ENCODE measurements at regions not wholly inside any gene's neighbourhood (a gene's known extent, or its start where the extent isn't known, plus 50 kb on each side); places are given as distances from the start of the nearest gene placed in this dataset.
"Not testable (repeated sequence)": the region's sequence is repeated elsewhere in the genome, so short reads cannot be mapped to it uniquely, and the experiment has no call there.

DNA sequence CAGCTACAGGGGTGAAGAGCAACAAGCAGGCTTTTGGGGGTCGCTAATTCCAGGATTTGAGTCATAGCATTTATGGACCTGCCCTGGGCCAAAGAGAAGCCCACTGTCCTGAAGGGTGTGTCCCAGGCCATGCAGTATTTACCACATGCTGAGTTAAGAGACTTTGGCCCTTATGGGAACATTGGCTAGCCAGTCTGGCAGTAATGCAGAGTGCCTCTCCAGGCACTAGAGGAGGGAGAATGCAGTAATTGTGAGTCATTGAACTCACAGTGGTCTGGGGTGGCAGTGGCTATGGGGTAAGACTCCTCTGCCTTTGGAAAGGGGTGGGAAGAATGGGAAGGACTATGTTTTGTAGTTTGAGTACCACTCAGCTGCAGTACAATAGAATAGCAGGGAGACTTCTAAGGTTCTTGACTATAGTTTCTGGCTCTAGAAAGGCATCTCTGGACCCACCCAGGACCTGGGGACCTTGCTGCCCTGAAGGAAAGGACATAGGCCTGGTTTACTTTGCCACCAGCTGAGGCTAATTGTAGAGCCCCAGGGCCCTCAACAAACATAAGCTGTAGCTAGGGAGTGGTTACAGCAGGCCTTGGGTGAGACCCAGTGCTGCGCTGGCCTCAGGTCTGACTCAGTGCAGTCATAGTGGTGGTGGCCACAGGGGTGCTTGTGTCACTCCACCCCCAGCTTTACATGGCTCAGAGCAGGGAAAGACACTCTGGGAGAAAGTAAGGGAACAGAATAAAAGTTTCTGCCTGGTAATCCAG, 520.9 kb downstream of the HTR1B start:
- DNase-seq (ENCODE audit: low read depth, low spot score), result no peak
- in situ Hi-C loops (cut with HindIII; ENCODE audit: low pct_unique_long_range_greater_than_20kb, low sequenced_read_pairs), result no loop called here

DNA sequence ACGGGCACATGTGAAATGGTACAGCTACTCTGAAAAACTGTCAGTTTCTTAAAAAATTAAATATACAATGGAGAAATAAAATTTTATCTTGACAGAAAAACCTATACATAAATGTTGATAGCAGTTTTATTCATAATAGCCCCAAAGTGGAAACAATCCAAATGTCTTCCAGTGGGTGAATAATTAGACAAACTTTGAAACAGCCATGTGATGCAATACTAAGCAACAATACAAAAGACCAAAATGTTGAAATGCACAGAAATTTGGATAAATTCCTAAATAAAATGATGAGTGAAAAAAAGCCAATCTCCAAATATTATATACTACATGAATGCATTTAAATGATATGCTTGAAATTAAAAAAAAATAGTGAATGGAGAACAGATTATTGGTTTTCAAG, 523.1 kb downstream of the HTR1B start:
- no peak for DNase-seq (ENCODE audit: low read depth, low spot score)
- in situ Hi-C loops (cut with HindIII; ENCODE audit: low pct_unique_long_range_greater_than_20kb, low sequenced_read_pairs), result no loop called here

DNA sequence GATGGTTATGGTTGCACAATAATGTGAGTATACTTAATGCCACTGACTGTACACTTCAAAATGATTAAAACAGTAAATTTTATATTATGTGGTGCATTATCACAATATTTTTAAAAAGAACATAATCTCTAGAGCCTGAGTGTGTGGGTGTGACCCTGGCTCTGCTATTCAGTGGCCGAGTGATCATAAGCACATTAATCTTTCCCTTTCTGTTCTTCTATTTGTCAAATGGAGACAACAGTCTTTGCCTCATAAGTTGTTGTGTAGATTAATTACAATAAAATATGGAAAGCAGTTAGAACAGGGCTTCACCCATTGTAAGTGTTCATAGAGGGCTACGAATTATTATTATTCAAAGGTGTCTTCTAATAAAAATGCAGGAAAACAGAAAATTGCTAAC, 548.6 kb downstream of the HTR1B start:
- in situ Hi-C loops (cut with HindIII; ENCODE audit: low pct_unique_long_range_greater_than_20kb, low sequenced_read_pairs), result no loop called here
- no peak for DNase-seq (ENCODE audit: low read depth, low spot score)

DNA sequence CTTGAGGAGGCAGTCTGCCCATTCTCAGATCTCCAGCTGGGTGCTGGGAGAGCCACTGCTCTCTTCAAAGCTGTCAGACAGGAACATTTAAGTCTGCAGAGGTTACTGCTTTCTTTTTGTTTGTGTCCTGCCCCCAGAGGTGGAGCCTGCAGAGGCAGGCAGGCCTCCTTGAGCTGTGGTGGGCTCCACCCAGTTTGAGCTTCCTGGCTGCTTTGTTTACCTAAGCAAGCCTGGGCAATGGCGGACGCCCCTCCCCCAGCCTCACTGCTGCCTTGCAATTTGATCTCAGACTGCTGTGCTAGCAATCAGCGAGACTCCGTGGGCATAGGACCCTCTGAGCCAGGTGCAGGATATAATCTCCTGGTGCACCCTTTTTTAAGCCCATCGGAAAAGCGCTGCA, 557.8 kb downstream of the HTR1B start:
- in situ Hi-C loops (cut with HindIII; ENCODE audit: low pct_unique_long_range_greater_than_20kb, low sequenced_read_pairs); DNase-seq (ENCODE audit: low read depth, low spot score): not testable (repeated sequence)

DNA sequence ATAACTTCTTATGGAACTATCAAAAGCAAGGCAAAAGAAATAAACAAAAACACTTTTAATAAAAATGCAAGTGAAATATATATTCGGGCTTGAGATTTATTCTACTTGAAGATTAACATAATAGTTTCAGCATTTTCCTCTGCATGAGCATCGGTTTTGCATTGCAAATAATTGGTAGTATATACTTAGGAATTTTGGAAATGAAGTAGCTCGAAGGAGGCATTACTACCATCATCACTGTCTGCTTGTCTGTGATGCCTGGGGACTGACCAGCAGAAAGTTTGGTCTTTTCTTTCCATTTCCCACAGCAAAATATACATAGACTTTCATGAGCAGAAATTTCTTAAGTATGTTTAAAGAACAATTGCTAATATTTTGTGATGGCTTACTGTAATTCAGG, 570.7 kb downstream of the HTR1B start:
- DNase-seq (ENCODE audit: low read depth, low spot score), result no peak
- in situ Hi-C loops (cut with HindIII; ENCODE audit: low pct_unique_long_range_greater_than_20kb, low sequenced_read_pairs), result no loop called here

DNA sequence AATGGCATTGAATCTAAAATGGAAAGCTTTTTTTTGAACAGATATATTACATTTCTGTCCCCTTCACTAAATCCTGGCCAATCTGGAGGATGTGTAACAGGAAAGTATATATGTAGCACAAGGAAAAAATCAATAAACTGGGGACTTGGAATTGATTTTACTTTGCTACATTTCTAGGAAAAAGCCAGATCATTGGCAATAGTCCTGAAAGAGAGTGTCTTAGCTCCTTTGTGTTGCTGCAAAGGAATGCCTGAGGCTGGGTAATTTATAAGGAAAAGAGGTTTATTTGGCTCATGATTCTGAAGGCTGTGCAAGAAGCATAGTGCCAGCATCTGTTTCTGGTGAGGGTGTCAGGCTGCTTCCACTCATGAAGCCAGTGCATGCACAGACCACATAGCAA, 574.9 kb downstream of the HTR1B start:
- no peak for DNase-seq (ENCODE audit: low read depth, low spot score)
- in situ Hi-C loops (cut with HindIII; ENCODE audit: low pct_unique_long_range_greater_than_20kb, low sequenced_read_pairs), result no loop called here

DNA sequence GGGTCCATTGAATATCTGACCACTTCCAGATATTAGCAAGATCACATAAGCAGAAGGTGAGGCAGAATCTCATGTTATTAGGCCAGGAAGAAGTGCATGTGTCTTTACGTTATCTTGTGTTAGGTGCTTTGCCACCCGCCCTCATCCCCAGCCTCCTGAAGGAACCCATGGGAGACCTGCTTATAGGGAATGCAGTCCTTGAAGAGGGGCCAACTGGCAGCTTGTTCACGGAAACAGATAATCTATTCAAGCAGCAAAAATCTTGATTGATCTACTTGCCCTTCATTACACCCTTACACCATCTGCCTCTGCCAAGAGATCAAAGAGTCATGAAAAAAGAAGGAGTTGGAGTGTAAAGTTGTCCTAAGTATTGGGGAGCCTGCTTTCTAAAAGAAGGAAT, 576.4 kb downstream of the HTR1B start:
- in situ Hi-C loops (cut with HindIII; ENCODE audit: low pct_unique_long_range_greater_than_20kb, low sequenced_read_pairs), result no loop called here
- no peak for DNase-seq (ENCODE audit: low read depth, low spot score)

DNA sequence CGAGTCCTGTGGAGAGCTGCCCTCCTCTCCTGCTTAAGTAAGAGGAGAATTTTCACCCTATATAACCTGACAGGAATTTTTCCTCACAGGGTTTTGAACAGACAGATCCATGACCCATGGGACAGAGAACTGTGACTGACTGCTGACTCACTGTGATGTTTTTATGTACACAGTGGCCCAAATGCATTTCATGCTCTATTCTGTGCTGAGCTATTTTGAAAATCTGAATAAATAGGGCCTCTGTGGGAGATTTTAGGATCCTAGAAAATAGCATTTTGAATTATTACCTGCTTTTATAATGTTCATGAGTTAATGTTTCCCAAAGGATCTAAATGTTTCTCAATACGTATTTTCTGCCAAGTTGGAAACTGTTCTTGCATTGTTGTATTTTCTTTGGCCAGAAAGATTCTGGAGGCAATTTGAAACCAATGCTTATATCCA, 577.4 kb downstream of the HTR1B start:
- in situ Hi-C loops (cut with HindIII; ENCODE audit: low pct_unique_long_range_greater_than_20kb, low sequenced_read_pairs), result no loop called here
- no peak for DNase-seq (ENCODE audit: low read depth, low spot score)

DNA sequence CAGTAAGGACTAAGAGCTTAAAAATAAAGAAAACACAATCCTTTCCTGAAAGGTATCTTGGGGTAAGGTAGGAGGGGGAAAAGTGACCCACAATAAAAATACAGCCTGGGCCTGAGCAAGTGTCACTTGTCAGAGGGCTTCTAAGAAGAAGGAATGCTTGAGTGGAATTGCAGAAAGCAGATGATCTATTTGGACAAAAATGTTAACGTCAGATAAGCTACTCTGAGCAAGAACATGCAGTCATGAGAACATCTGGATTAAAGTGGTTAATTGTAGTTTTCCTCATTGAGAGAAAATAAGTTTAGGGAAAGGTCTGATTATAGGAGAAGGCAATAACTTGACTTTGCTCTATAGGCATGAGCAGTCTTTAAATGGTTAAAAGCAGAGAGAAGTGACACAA, 581.9 kb downstream of the HTR1B start:
- in situ Hi-C loops (cut with HindIII; ENCODE audit: low pct_unique_long_range_greater_than_20kb, low sequenced_read_pairs), result no loop called here
- no peak for DNase-seq (ENCODE audit: low read depth, low spot score)

DNA sequence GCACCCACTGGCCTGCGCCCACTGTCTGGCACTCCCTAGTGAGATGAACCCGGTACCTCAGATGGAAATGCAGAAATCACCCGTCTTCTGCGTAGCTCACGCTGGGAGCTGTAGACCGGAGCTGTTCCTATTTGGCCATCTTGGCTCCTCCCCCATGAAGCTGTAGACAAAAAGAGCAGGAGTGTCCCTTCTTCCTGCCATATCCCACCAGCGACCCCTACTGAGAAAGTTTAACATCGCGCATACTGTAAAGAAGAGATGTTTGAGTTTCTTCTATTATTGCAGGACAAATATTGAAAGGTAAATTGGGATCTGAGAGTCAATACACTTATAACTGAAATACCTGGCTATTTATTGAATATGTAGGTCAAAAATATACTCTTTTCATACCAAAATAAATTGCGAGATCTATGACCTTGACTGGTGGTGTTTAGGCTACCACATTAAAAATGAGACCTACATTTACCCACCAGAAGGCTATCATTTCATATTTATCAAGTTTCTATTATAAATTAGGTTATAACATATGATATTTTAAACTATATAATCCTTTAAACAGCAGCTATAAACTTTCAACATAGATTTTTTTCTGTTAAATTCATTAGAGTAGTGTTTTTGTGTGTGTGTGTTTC, 586.3 kb downstream of the HTR1B start:
- DNase-seq (ENCODE audit: low read depth, low spot score), result peak; percentile 89
- in situ Hi-C loops (cut with HindIII; ENCODE audit: low pct_unique_long_range_greater_than_20kb, low sequenced_read_pairs), result no loop called here

DNA sequence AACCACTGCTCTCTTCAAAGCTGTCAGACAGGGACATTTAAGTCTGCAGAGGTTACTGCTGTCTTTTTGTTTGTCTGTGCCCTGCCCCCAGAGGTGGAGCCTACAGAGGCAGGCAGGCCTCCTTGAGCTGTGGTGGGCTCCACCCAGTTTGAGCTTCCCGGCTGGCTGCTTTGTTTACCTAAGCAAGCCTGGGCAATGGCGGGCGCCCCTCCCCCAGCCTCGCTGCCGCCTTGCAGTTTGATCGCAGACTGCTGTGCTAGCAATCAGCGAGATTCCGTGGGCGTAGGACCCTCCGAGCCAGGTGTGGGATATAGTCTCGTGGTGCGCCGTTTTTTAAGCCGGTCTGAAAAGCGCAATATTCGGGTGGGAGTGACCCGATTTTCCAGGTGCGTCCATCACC, 586.9 kb downstream of the HTR1B start:
- DNase-seq (ENCODE audit: low read depth, low spot score); in situ Hi-C loops (cut with HindIII; ENCODE audit: low pct_unique_long_range_greater_than_20kb, low sequenced_read_pairs): not testable (repeated sequence)

DNA sequence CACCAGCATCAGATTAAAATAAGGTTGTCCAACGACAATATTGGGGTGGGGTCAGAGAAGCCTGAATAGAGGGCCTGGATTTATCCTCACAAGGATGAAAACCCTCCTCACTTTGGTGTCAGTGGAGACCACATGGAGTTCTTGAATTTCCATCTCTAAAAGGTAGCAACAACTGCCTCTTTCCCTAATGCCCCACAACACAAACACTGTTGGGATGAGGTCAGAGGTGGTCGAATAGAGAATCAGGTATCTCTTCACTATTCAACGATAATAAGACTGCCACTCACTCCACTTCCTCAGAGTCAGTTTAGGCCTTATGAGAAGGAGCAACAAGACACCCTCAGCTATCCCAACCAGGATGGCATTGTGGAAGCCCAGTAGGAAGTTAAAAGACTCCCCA, 596.1 kb downstream of the HTR1B start:
- no peak for DNase-seq (ENCODE audit: low read depth, low spot score)

DNA sequence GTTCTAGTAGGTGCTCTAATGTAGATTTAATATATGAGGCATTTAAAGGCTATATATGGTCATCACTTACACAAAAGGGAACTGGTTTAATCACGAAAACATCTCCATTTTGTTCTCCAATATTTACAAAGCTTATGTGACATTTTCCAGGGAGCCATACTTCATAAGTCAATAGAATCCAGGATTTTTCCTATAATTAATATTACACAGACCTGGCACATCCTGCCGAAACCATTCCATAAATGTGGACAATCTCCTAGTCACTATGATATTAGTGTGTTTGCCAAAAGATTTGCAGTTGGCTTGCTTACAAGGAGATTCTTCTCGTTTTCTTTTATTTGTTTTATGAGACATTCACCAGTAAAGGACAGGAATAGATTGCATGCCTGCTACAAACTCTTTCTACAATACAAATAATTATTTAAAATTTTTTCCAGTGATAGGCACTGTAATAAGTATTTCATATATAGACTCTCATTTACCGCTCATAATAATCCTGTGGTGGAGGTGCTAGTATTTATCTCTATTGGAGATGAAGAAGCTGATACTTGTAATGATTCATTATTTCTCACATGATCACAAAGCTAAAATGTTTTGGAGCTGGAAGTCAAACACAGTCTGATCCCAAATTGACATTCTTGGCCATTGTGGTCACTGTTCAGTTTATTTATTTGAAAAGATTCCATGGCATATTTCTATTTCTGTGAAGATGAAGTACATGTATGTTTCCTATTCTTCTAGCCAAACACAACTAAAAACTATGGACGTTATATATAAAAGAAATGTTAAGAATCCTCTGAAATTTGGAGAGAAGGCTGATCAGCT, 597.0 kb downstream of the HTR1B start:
- DNase-seq (ENCODE audit: low read depth, low spot score), result no peak
- in situ Hi-C loops (cut with HindIII; ENCODE audit: low pct_unique_long_range_greater_than_20kb, low sequenced_read_pairs), result no loop called here

More for the DNA sequence above, 596.1 kb downstream of the HTR1B start:
- in situ Hi-C loops (cut with HindIII; ENCODE audit: low pct_unique_long_range_greater_than_20kb, low sequenced_read_pairs), result no loop called here

DNA sequence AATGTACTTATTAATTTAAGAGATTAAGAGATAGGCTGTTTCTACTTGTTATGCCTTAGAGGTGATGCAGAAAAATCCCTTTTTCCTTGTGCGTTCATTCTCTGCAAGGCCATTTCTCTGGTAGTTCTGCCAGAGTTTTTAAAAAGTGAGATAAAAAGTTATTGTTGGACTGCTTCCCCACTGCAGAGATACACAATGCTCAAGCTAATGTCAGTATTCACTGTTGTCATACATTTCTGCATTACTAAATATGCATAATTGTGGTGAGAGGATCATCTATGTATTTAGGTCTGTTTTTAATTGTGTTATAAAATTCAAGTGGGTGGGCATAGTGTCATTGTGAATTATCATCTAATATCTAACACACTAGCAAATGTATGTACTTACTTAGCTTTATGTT, 600.4 kb downstream of the HTR1B start:
- in situ Hi-C loops (cut with HindIII; ENCODE audit: low pct_unique_long_range_greater_than_20kb, low sequenced_read_pairs), result no loop called here
- no peak for DNase-seq (ENCODE audit: low read depth, low spot score)

DNA sequence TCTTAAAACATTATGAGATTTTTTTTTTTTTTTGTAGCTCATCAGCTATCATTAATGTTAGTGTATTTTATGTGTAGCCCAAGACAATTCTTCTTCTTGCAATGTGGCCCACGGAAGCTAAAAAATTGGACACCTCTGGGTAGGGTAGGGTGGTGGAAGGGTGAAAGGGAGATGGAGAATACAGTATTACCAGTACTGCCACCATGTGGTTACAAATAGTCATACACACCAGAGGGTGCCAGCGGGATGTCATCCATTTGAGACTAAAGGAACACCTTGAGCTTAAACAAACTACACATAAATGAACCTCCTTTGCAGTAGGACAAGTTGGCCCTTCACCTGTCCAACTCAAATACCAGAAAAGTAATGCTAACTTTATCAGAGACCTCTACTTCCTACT, 601.9 kb downstream of the HTR1B start:
- peak; percentile 64 for DNase-seq (ENCODE audit: low read depth, low spot score)
- in situ Hi-C loops (cut with HindIII; ENCODE audit: low pct_unique_long_range_greater_than_20kb, low sequenced_read_pairs), result no loop called here

DNA sequence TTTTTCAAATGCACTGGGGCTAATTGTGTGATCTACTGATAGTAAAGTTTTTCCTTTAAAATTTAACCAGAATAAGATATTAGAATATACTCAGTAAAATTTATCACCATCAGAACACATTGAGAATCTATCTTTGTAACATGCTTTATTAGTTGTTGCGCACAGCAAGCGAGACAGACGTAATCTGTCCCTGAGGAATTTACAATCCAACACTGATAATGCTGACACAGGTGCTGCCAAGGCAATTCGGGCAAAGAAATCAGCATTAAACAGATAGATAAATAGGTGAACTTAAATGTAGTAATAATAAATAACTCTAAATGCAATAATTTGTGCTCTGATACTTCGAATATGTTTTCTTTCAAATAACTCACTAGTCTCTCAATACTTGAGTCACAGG, 607.2 kb downstream of the HTR1B start:
- in situ Hi-C loops (cut with HindIII; ENCODE audit: low pct_unique_long_range_greater_than_20kb, low sequenced_read_pairs), result no loop called here
- no peak for DNase-seq (ENCODE audit: low read depth, low spot score)

DNA sequence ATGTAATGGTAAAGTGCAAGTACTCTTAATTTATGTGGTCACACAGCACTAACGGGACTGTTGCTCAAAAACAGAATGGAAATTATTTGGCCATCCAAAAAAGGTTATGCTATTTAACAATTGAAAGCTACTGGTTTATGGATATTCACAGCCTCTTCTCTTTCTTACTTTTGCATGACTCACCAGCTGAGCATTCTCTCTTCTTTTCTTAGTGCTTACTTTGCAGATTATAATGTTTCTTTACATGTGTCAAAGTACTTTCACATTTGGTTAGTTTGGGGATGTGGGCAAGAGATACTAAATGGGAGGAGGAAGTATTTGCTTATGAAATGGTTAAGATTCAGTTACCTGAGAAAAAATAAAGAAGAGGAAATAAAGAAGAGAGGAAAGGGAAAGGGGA, 610.5 kb downstream of the HTR1B start:
- DNase-seq (ENCODE audit: low read depth, low spot score), result no peak
- in situ Hi-C loops (cut with HindIII; ENCODE audit: low pct_unique_long_range_greater_than_20kb, low sequenced_read_pairs), result no loop called here

DNA sequence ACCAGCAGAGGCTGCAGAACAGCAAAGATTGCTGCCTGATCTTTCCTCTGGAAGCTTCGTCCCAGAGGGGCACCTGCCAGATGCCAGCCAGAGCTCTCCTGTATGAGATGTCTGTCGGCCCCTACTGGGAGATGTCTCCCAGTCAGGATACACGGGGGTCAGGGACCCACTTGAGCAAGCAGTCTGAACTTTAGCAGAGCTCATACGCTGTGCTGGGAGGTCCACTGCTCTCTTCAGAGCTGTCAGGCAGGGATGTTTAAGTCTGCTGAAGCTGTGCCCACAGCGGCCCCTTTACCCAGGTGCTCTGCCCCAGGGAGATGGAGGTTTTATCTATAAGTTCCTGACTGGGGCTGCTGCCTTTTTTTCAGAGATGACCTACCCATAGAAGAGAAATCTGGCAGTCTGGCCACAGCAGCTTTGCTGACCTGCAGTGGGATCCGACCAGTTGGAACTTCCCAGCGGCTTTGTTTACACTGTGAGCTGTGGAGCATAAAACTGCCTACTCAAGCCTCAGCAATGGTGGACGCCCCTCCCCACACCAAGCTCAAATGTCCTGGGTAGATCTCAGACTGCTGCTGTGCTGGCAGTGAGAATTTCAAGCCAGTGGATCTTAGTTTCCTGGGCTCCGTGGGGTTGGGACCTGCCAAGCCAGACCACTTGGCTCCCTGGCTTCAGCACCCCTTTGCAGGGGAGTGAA, 613.9 kb downstream of the HTR1B start:
- not testable (repeated sequence) for DNase-seq (ENCODE audit: low read depth, low spot score)

More for the DNA sequence above, 613.9 kb downstream of the HTR1B start:
- in situ Hi-C loops (cut with HindIII; ENCODE audit: low pct_unique_long_range_greater_than_20kb, low sequenced_read_pairs), result not testable (repeated sequence)

All from SK-MEL-5 (cell line).